ENCODE measurements at regions not wholly inside any gene's neighbourhood (a gene's known extent, or its start where the extent isn't known, plus 50 kb on each side); places are given as distances from the start of the nearest gene placed in this dataset.
"Not testable (repeated sequence)": the region's sequence is repeated elsewhere in the genome, so short reads cannot be mapped to it uniquely, and the experiment has no call there.

DNA sequence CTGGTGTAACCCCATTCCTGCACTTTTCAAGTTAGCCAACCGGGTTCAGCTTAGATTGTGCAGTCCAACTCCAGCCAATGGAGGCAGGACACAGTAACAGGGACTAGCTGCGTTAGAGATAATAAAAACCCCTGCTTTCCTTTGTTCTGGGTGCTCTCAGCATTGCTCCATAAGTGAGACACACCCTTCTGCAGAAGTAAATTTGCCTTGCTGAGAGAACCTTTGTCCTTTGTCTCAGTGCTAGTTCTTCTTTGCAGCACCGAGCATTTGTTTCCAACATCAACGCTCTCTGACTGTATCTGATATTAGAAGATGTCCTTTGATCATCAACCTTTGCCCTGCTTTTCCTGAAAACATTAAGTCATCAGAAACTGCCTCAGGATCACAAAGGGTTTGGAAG lies 169.5 kb upstream of the OR13F1 start:
- no peak for ATAC-seq

- ATAC-seq = no peak
Observed at GRCh38 chr9:104339692-104340091, 164.4 kb upstream of the OR13F1 start.

DNA sequence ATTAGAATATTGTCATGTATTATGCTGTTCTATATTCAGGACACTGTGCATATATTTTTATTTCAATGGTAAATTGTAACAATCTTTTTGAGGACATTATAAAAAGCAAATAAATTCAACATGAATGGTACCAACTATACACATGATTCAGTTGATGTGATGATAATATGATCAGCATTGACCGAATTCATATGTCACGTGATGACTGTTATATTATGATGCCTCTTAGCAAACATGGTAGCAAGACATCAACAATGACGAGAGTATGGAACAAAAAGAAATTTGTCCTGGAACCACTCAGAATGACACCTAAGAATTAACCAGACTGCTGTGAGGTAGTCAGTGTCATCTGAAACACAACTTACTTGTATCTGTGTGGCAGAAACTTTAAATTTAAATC lies 161.5 kb upstream of the OR13F1 start:
- ATAC-seq = no peak

- ATAC-seq = no peak
Observed at GRCh38 chr9:104345061-104345460, 159.0 kb upstream of the OR13F1 start.

GRCh38 chr9:104350541-104350940 lies 153.5 kb upstream of the OR13F1 start:
- no peak for ATAC-seq

- ATAC-seq = no peak
Observed at GRCh38 chr9:104351726-104352125, 152.3 kb upstream of the OR13F1 start.

DNA sequence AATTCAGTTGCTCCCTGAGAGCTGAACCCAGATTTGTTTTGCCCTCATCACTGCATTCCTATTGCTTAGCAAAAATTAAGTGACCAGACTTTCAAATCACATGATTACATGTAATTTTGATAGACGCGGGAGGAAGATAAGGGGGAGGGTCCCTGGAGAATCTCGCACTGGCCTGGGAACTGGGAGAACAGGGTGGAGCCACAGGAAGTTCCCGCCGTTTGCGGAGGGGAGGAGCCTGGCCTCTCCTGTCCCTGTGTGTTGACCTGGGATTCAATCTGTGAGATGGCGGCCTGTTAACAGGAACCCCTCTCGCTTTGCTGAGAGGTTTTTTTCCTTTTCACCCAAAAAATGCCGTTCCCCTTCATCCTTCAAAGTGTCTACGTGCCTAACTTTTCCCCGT lies 142.9 kb upstream of the OR13F1 start:
- no peak for ATAC-seq

GRCh38 chr9:104362912-104363472 lies 141.1 kb upstream of the OR13F1 start:
- no peak for ATAC-seq

GRCh38 chr9:104367507-104367906 lies 136.6 kb upstream of the OR13F1 start:
- no peak for ATAC-seq

GRCh38 chr9:104368318-104368717 lies 135.7 kb upstream of the OR13F1 start:
- ATAC-seq = not testable (repeated sequence)

- peak in 1 of 2 donors; percentile 9 for ATAC-seq
Observed at GRCh38 chr9:104374711-104375110, 129.4 kb upstream of the OR13F1 start.

GRCh38 chr9:104386013-104386412 lies 118.0 kb upstream of the OR13F1 start:
- no peak for ATAC-seq

DNA sequence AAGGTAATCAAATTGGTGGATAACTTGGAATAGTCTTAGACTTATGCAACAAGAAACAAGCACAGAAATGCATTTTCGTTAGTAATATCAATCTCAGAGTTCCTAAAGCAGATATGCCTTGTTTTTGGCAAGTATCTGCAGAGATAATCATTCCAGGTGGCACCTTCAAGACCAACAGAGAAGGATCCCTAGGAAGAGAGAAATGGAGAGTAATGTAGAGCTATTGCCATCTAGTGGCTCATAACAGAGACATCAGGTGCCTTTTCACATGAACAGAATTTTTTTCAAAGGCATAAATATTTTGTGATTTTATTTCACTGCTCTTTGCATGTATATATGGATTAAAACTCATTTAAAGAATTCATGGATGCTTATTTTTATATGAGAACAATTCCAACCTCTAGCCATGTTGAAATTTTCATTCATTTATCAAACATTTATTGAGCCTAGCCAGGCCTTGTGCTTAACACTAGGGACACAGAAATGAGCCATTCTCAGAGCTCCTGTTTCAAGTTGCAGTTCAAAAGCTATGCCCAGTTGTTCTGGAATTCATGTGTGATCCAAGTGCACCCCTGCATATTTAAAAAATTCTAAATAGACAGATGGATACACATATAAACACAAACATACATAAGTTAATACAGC lies 117.5 kb upstream of the OR13F1 start:
- ATAC-seq = no peak

GRCh38 chr9:104388071-104388470 lies 116.0 kb upstream of the OR13F1 start:
- ATAC-seq = no peak

- ATAC-seq = no peak
Observed at GRCh38 chr9:104389341-104389740, 114.7 kb upstream of the OR13F1 start.

DNA sequence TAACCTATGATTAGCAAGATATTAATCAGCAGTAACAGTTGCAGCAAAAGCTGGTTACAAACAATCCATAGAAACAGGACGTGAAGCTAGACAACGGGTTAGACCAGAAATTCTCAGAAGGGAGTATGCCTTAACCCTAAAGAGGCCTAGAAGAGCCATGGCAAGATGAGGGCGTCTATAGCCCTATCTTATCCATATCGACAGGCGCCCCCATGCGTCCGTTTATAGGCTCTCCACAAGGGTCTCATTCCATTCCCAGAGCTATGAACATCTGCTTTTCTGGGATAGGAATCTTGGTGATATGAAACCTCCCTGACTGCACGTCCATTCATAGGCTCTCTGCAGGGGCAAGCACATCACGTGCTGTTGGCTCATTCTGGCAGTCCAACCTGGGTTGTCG lies 109.2 kb upstream of the OR13F1 start:
- ATAC-seq = not testable (repeated sequence)

DNA sequence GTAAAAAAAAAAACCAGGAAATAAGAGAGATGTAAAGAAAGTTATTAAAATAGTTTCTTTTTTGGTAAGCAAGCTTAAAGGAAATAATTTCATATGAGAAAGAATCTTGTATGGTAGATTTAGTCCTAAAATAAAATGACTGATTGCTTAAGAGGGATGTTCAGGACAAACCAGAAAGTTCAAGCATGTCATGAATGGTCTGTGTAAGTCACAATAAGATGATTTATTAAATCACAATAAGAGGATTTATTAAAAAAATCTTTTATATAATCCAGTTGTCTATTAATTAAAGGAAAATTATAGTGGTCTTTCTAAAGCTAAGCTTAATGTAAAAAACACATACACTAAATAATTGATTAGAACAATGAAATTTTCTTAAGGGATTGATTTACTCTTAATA lies 91.8 kb upstream of the OR13F1 start:
- ATAC-seq = no peak

DNA sequence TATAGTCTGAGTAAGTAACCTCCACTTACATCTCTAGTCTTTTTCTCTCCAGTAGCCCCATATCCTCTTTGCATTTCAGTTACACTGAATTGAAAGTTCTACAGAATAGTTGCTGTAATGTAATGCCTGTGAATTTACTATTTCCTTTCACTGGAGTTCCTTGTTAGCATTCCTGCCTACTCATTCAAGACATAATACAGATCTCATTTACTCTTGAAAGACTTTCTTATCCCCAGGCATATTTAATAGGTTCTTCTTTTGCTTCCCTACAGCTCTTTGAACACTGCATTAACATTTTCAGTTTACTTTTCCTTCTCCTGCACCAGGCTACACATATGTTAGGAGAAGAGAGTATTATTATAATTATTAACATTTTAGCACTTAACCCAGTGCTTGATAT lies 87.6 kb upstream of the OR13F1 start:
- ATAC-seq = no peak

GRCh38 chr9:104417296-104417695 lies 86.8 kb upstream of the OR13F1 start:
- ATAC-seq = no peak

- ATAC-seq = no peak
Observed at GRCh38 chr9:104429031-104429546, 75.0 kb upstream of the OR13F1 start.

DNA sequence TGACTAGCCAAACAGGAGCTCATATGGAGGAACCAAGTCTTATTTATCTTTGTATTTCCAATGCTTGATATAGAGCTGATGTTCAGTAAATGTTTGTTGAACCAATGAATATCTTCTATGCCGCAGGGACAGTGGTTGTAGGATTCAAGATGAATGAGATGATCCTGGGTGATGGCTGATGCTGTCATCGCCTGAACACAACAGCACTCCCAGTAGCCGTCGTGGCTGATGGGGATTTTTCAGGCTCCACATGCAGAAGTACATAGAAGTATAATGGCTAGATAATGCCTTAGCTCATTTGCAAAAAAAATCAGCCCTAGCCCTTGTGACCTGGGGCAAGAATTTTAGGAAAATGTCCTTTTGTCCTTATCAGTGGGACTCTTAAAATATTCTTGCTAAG lies 69.0 kb upstream of the OR13F1 start:
- no peak for ATAC-seq

DNA sequence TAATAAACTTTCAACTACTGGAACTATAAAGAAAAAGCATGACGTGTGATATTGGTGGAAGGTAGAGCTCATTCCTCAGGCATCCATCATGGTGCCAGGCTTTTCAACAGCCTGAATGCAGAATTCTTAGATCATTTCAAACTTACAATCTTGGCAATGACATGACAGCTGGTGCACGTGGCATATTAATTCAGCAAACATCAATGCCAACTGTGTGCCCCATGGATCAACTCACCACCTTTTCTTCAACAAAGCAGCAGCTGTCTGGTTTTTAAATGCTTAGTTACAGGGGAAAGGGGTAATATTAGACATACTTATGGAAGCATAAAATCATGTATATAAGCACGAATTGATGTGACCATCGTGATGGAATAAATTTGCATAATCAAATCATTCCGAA lies 56.0 kb upstream of the OR13F1 start:
- ATAC-seq = no peak
